ENCODE measurements at regions not wholly inside any gene's neighbourhood (a gene's known extent, or its start where the extent isn't known, plus 50 kb on each side); places are given as distances from the start of the nearest gene placed in this dataset.

- no peak for TF ChIP-seq CTCF (IDR thresholded peaks at IDR 0.05)
- no peak for TF ChIP-seq POLR2AphosphoS5 (IDR thresholded peaks at IDR 0.05)
- TF ChIP-seq POLR2A (IDR thresholded peaks at IDR 0.05), result no peak
Observed at GRCh38 chr7:67313213-67313612, 316.6 kb downstream of the TYW1 start.
